ENCODE measurements at regions not wholly inside any gene's neighbourhood (a gene's known extent, or its start where the extent isn't known, plus 50 kb on each side); places are given as distances from the start of the nearest gene placed in this dataset.
"Not testable (repeated sequence)": the region's sequence is repeated elsewhere in the genome, so short reads cannot be mapped to it uniquely, and the experiment has no call there.

DNA sequence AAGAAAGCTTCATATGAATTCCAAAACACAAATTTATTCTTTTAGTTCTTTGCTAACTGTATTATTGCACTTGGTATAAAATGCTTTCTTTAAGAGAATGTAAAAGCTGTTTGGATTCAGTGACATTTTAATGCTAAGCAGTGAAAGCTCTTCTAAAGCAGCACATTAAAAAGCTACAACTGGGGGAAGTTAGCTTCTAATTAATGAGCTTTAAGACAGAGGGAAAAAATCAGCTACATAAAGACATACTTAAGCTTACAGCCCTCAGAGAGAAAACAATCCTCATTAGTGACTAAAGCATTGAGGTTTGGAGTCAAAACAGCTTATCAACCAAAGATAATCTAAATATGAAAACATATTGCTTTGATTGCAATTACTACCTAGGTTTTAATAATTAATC lies 1222.2 kb upstream of the SPRY2 start:
- DNase-seq (ENCODE audit: low spot score in 2 of 2) (no peak), FAIRE-seq (no peak)

DNA sequence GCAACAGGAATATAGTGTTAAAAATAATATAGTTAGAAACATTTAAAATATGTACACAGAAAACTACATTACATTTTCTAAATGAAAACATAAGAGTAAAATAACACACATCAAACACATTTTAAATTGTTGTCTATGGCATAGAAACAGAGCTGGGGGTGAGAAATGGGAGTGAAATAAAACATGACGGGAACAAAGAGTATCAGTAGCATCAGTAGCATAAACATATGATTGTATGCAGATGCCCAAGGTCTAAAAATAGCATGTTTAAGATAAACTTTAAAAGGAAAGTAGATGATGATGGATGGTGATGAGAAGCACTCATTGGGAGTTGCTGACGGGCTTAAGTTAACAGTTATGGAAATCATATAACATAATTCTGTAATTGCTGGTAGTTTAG lies 1221.7 kb upstream of the SPRY2 start:
- no peak for DNase-seq (ENCODE audit: low spot score in 2 of 2)
- no peak for FAIRE-seq

DNA sequence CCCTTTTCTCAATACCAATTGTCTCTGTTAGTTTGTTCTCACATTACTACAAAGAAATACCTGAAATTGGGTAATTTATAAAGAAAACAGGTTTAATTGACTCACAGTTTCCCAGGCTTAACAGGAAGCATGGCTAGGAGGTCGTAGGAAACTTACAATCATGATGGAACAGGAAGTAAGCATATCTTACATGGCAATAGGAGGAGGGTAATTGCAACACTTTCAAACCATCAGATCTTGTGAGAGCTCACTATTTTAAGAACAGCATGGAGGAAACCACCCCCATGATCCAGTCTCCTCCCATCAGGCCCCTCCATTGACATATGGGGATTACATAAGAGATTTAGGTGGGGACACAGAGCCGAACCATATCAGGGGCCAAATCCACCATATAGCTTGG lies 1210.1 kb upstream of the SPRY2 start:
- DNase-seq (ENCODE audit: low spot score in 2 of 2) (no peak), FAIRE-seq (no peak)

DNA sequence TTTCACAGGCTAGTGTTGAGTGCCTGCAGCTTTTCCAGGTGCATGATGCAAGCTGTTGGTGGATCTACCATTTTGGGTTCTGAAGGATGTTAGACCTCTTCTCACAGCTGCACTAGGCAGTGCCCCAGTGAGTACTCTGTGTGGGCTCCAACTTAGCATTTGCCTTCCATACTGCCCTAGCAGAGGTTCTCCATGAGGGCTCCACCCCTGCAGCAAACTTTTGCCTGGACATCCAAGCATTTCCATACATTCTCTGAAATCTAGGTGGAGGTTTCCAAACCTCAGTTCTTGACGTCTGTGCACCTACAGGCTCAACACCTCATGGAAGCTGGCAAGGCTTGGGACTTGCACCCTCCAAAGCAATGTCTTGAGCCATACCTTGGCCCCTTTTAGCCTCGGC lies 1205.4 kb upstream of the SPRY2 start:
- not testable (repeated sequence) for FAIRE-seq; DNase-seq (ENCODE audit: low spot score in 2 of 2)

DNA sequence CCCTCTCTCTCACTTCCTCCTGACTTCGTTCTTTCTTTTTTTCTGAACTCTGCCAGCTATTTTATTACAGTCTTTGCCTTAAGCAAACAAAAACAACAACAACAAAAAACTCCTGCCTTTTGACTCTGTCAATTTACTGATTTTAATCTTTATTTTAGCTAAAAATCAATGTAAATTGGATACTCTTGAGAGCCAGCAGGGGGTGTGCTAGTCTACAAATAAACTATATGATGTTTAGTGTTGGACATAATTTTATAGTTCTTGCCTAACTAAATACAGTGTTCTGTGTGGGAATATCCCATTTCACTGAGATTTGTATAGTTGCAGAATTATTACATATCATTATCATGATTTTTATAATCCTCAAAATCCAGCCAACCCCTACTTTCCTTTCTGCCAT lies 1199.9 kb upstream of the SPRY2 start:
- no peak for FAIRE-seq

DNA sequence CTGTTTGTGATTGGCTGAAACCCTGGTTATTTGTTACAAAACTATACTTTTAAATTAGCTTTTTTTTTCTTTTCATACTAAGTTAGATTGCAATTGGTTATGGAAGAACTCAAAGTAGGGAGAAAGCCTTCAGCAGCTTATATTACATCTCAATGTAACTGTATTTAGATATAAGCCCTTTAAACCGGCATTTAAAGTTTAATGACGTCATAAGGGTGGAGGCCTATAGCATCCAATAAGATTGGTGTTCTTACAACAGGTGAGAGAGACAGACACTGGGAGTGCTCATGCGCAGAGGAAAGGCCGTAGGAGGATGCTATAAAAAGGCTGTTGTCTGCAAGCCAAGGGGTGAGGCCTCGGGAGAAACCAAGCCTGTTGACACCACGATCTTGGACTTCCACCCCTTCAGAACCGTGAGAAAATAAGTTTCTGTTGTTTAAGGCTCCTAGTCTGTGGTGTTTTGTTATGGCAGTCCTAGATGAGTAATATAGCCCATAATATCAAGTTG lies 1198.8 kb upstream of the SPRY2 start:
- FAIRE-seq (no peak), DNase-seq (ENCODE audit: low spot score in 2 of 2) (no peak)

More for the DNA sequence above, 1199.9 kb upstream of the SPRY2 start:
- DNase-seq (ENCODE audit: low spot score in 2 of 2), result no peak

DNA sequence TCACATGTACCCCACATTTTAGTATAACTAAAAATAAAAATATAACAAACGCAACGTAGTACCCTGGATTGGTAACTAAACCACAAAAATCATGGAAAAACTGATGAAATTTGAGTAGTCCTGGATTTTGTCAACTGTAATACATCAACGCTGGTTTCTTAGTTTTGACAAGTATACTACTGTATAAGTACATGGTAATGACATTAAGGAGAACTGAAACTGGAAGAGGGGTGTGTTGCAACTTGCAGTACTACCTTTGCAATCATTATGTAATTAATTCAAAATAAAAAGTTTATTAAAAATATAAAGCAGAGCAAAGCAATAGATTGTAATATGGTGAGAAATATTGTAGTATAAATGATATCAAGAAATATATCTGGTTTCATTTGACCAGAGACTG lies 1158.0 kb upstream of the SPRY2 start:
- DNase-seq (ENCODE audit: low spot score in 2 of 2) (no peak), FAIRE-seq (no peak)

DNA sequence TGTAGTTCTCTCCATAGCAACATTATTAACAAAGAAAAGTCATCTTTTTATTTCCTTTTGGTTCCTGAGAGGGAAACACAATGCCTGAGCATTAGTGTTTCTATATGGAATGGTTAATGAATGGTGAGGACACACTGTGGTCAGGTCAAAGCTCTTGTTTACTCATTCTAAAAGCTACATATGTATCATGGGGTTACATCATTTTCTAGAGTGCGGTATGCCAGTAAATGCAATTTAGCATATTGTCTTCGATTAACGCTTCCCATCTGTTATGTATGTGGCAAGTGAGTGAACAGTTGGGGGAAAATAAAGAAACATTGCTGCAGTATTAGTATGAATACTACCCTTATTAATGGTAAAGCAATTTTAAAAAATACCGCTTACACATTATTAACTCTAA lies 1152.2 kb upstream of the SPRY2 start:
- DNase-seq (ENCODE audit: low spot score in 2 of 2), result no peak
- no peak for FAIRE-seq

DNA sequence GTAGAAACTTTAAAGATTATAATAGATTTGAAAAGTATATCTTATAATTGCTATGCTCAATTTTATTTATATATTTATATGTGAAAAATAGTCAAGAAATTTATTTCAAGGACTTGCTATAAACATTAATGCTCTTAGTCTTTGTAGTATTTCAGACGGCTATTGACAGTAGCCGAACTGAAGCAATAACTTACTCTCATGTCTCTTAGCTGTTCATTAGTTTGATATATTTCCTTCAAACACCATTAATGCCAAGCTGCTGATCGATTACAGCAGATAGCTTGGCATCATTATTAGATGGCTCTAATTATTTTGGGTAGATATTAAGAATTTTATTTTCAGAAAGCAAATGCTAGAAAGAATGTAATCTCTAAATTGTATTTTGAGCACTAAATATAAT lies 1151.5 kb upstream of the SPRY2 start:
- DNase-seq (ENCODE audit: low spot score in 2 of 2) (no peak), FAIRE-seq (no peak)

DNA sequence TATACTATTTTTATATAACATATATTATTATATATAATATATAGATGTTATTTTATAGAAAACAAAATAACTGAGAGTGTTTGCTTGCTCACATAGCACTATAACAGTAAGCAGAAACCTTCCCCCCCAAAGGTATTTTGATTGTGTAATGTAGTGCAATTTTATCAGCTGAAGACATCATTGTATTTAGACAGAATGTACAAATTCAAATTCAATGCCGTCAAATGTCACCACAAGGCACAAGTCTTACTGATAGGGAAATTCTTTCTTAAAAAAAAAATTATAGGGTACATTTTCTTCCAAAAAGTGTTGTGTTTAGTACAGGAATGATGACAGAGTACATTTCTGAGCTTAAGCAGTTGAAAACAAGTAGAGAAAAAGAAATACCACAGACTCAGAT lies 1147.1 kb upstream of the SPRY2 start:
- FAIRE-seq, result no peak
- no peak for DNase-seq (ENCODE audit: low spot score in 2 of 2)

DNA sequence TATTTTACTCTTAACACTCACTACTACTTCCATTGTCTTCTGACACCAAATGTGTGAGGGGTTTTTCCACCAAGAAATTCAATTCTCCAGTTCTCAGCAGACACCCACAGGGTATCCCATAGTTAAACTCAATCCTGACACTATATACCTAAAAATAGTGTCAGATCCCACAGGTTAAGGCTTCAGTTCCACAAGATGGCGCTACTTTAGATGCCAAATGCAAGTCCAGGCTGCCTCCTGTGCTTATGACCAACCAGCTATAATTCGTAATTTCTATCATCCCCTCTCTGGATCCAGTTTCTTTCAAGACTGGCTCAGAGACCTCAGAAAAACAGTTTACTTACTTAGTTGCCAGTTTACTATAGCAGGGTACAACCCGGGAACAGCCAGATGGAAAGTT lies 1146.2 kb upstream of the SPRY2 start:
- DNase-seq (ENCODE audit: low spot score in 2 of 2) (no peak), FAIRE-seq (no peak)

DNA sequence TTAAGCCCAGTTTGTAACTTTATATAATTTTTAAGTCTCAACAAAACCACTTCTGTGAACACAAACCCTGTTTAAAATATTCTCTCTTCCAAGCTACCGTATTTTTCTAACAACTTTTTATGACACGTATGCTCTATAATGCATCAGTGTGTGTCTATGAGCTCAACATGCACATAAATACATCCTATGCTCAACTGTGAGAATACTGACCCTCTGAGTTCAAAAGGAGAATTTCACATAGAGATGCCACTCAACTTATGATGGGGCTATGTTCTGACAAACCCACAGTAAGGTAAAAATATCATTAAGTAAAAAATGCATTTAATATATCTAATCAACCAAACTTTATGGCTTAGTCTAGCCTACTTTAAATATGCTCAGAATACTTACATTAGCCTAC lies 1139.7 kb upstream of the SPRY2 start:
- DNase-seq (ENCODE audit: low spot score in 2 of 2) (no peak), FAIRE-seq (no peak)

DNA sequence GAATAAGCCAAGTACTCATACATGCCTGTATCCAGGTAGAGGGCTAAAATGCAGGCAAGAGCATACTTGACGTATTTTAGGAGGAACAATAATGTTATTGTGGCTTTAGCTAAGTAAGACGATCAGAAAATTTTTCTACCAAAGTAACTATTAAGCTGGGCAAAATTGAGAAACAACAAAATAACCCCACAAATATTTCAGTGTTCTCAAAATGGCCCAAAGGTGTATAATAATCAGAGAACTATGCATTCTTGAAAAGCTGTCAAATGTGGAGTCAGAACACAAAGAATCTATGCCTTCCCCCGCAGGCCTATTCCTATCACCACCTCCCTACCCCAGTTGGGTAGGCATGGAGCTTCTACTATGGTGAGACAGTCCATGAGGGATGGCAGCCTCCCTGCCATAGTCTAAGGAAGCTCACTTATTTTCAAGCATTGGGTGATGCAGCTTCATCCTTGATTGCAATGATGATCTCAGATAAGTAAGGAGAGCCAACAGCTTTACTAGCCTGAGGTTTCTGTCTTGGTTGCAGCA lies 1132.5 kb upstream of the SPRY2 start:
- DNase-seq (ENCODE audit: low spot score in 2 of 2) (no peak), FAIRE-seq (no peak)

DNA sequence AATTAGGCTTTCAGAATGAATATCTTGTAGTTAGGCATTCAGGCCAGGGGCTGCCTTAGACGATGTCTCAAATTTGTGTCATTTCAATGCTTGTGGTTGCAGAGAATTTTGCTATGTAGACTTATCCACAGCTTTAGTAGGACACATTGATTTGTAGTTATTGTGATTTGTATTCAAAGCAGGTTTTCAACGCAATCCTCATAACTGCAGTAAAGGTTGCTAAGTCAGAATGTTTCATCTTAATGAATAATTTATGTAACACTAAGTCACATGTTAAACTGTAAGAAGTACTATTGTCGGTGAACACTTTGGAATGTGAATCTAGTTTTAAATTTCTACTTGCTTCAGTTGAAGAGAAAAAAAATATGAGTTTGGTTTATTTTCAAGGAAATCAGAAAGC lies 1117.2 kb upstream of the SPRY2 start:
- no peak for FAIRE-seq
- no peak for DNase-seq (ENCODE audit: low spot score in 2 of 2)

DNA sequence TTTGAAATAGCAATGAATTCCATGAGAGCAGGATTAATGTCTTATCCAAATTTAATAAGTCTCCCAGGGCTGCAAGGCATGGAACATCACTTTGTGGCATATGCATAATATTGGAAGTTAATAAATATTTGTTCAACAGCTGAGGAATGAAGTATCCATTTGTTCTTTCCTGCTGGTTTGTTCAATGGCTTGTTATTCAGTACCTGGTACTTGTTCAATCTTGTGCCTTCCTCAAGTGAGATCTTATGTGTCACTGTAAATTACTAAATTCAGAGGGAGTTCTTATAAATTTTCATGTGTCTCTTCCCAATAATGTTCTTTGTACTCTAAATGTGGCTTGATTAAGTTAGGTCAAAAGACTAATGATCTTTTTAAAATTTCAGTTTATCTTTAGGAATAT lies 1105.5 kb upstream of the SPRY2 start:
- FAIRE-seq (no peak), DNase-seq (ENCODE audit: low spot score in 2 of 2) (no peak)

DNA sequence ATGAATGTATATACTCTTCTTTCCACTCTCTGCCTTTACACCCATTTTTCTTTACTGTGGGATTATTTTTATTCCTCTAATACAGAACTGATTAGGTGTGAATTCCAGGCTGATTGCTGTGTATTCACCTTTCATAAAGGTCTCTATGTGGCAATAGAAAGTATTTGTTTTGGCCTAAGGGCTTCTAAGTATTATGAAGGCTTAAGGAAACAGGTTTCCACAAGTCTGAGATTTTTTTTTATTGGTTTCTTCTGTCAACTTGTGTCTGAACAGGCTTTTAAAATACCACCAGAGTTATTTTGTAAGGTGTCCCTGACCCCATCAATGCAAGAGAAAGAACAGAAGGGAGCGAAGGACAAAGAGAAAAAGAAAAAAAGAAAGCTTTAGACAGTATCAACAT lies 1102.0 kb upstream of the SPRY2 start:
- FAIRE-seq, result no peak

DNA sequence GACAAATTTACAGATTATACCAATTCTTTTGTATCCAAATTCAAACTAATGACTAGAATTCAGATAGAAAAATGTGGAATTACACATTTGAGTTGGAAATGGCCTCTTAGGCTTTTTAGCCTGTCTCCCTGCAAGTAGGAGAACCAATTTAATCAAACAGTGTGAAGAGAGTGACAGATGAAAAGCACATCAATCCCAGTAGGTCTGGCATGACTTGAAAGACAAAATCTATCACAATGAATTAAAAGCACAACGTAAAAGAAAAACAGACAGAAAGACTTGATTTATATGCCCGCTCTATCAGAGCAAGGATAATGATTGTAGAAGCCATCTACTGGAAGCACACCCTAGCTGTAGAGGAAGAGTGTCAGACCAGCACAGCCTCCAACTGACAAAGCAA lies 1084.4 kb upstream of the SPRY2 start:
- DNase-seq (ENCODE audit: low spot score in 2 of 2) (no peak), FAIRE-seq (no peak)

More for the DNA sequence above, 1102.0 kb upstream of the SPRY2 start:
- DNase-seq (ENCODE audit: low spot score in 2 of 2), result no peak

DNA sequence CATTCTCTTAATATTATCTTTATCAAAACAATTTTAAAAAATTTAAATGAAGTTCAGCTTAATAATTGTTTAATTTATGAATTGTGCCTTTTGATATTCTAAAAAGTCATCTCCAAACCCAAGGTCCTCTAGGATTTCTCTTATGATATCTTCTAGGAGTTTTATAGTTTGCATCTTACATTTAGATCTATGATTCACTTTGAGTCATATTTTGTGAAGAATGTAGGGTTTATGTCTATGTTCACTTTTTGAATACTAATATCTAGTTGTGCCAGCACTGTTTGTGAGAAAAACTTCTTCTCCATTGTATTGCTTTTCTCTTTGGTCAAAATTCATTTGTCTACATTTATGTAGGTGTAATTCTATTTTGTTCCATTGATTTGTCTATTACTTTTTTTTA lies 1068.4 kb upstream of the SPRY2 start:
- DNase-seq (ENCODE audit: low spot score in 2 of 2) (no peak), FAIRE-seq (no peak)

DNA sequence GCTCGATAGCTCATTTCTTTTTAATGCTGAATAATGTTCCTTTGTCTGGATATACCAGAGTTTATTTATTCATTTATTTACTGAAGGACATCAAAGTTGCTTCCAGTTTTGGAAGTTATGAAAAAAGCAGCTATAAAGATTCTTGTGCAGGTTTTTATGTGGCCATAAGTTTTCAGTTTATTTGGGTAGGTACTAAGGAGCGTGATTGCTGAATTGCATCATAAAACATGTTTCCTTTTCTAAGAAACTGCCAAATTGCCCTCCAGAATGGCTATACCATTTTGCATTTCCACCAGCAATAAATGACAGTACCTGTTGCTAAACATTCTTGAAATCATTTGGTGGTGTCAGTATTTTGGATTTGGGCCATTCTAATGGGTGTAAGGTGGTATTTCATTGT lies 1067.7 kb upstream of the SPRY2 start:
- DNase-seq (ENCODE audit: low spot score in 2 of 2), result no peak
- no peak for FAIRE-seq

DNA sequence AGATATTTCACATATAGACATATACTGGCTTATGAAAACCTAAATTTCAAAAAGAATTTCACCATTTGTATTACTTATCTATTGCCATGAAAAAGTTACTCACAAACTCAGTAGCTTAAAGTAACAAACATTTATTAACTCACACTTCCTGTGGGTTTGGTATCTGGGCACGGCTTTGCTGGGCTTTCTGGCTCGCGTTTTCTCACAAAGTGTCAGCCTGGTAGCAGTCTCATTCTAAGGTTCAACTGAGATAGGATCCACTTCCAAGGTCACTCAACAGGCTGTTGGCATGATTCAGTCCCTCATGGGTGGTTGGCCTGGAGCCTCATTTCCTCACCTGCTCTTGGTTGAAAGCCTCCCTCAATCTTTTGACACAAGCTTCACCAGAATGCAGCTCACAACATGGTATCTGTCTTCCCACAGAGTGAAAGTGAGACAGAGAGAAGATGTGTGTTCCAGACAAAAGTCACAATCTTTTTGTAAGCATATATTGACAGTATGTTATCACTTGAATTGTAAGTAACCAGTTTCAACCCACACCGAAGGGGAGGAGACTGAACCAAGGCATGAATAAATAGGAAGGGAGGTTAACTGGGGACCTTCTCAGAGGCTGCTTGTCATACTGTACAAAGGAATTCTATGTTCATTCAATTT lies 1065.8 kb upstream of the SPRY2 start:
- FAIRE-seq (no peak), DNase-seq (ENCODE audit: low spot score in 2 of 2) (no peak)

DNA sequence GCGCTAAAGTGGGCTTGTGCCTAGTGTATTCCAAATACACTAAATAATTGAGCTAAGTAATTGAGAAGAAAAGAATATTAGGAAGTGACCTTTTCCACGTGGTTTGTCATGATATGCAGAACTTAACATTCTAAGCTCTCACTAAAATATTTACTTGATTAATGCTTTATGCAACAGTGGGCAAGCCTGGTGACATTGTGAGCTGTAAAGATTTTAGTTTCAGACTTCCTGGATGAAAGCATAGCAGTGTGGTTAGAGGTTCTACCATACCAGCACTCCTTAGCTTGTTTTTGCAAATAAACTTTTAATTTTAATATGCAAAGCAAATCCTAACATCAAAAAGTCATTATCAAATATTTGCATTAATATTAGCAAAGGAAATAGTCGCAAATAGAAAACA lies 1065.1 kb upstream of the SPRY2 start:
- DNase-seq (ENCODE audit: low spot score in 2 of 2), result no peak
- FAIRE-seq, result no peak

DNA sequence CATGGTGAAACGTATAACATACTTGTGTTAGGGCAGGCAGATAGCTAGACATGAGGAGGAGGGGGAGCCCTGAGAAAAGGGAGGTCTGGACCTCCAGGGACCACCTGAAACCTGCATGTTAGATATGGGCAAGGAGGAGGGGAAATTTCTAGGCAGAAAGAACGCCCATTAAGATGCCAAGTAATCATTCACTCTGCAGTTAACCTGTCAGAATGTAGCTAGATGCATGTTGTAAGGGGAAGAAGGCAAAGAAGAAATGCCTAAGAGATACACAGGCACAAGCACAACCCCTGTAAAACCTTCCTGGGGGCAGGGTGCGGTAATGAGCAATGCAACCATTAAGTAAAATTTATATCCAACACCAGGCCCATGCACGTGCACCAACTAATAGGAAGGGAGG lies 1055.3 kb upstream of the SPRY2 start:
- FAIRE-seq (no peak), DNase-seq (ENCODE audit: low spot score in 2 of 2) (no peak)

DNA sequence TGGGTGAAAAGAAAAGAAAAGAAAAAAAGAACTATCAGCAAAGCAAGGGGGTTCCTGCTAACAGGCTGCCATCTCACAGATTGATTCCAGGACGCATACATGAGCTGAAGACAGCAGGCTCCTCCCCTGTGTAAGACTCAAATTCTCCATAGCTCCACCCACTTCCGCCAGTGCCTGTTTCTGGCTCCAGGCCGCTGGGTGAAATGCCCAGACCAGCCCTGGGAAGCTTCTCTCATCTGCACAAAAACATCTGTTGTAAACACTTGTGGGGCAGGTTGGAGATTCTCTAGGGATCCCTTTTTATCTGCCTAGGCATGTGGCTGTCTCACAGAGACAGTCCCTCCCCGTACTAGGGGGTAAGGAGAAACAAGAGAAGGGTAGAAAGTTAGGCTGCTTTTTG lies 1054.4 kb upstream of the SPRY2 start:
- no peak for DNase-seq (ENCODE audit: low spot score in 2 of 2)
- FAIRE-seq, result no peak

Measured in frontal cortex (tissue), 3 donors.